OCI-LY1 (cell line): ENCODE measurements at regions not wholly inside any gene's neighbourhood (a gene's known extent, or its start where the extent isn't known, plus 50 kb on each side); places are given as distances from the start of the nearest gene placed in this dataset.
A peak's percentile ranks its signal among the peaks of the same experiment; 100 is the strongest.
"Not testable (repeated sequence)": the region's sequence is repeated elsewhere in the genome, so short reads cannot be mapped to it uniquely, and the experiment has no call there.

Experiments used
- H2AFZ ChIP-seq: fragments of 200-600 bp; sonication (generic), shearing (Covaris generic); 2 replicates; pipeline ENCODE4 v1.6.0; 2014; ENCODE audit warnings: antibody characterized with exemption, mild to moderate bottlenecking, low read length
- H3F3A ChIP-seq: fragments of 200-600 bp; sonication (generic), shearing (Covaris generic); 2 replicates; pipeline ENCODE4 v1.6.0; 2014; ENCODE audit warnings: mild to moderate bottlenecking, antibody characterized with exemption, low read length, moderate library complexity; ENCODE audit not compliant: insufficient read depth
- H3K27ac ChIP-seq: fragments of 200-600 bp; sonication (generic); 2 replicates; pipeline ENCODE4 v1.5.1; 2014; ENCODE audit warnings: low read length, mixed run types, mild to moderate bottlenecking, low read depth; ENCODE audit not compliant: poor library complexity, severe bottlenecking
- H3K27me3 ChIP-seq: fragments of 200-600 bp; sonication (generic); 2 replicates; pipeline ENCODE4 v1.6.0; 2014; ENCODE audit warnings: antibody characterized with exemption, mild to moderate bottlenecking, low read length, moderate library complexity; ENCODE audit not compliant: insufficient read depth
- H3K36me3 ChIP-seq: fragments of 200-600 bp; sonication (generic); 2 replicates; pipeline ENCODE4 v1.6.1; 2014; ENCODE audit warnings: mild to moderate bottlenecking, antibody characterized with exemption, low read length, moderate library complexity, mixed read lengths; ENCODE audit not compliant: insufficient read depth
- H3K4me1 ChIP-seq: fragments of 200-600 bp; sonication (generic); 2 replicates; pipeline ENCODE4 v1.5.1; 2014; ENCODE audit warnings: mild to moderate bottlenecking, low read length, moderate library complexity; ENCODE audit not compliant: insufficient read depth, severe bottlenecking
- H3K4me2 ChIP-seq: fragments of 200-600 bp; sonication (generic), shearing (Covaris generic); 2 replicates; pipeline ENCODE4 v1.6.1; 2014; ENCODE audit warnings: low read length
- H3K4me3 ChIP-seq: fragments of 200-600 bp; sonication (generic); 2 replicates; pipeline ENCODE4 v1.5.1; 2014; ENCODE audit warnings: low read length, low read depth, mild to moderate bottlenecking, mixed read lengths; ENCODE audit not compliant: poor library complexity, severe bottlenecking
- H3K79me2 ChIP-seq: fragments of 200-600 bp; shearing (Covaris generic); 2 replicates; pipeline ENCODE4 v1.6.1; 2016; ENCODE audit warnings: mixed run types, low read length, mixed read lengths; ENCODE audit not compliant: insufficient read depth
- H3K9ac ChIP-seq: fragments of 200-600 bp; sonication (generic), shearing (Covaris generic); 2 replicates; pipeline ENCODE4 v1.6.1; 2014; ENCODE audit warnings: mild to moderate bottlenecking, low read length, mixed read lengths
- H3K9me2 ChIP-seq: fragments of 200-600 bp; sonication (generic), shearing (Covaris generic); 2 replicates; pipeline ENCODE4 v1.6.1; 2014; ENCODE audit warnings: low read depth, mild to moderate bottlenecking, low read length, mixed read lengths
- H3K9me3 ChIP-seq: fragments of 200-600 bp; shearing (Covaris generic); 2 replicates; pipeline ENCODE4 v1.6.1; 2014; ENCODE audit warnings: low read length, mixed read lengths
- H4K20me1 ChIP-seq: fragments of 200-600 bp; sonication (generic), shearing (Covaris generic); 2 replicates; pipeline ENCODE4 v1.6.0; 2016; ENCODE audit warnings: mild to moderate bottlenecking, low read length; ENCODE audit not compliant: insufficient read depth
- EZH2 ChIP-seq: fragments of 200-600 bp; sonication (generic), shearing (Covaris generic); IDR thresholded peaks from 2 replicates; pipeline ENCODE4 v1.8.0; 2017; ENCODE audit warnings: borderline replicate concordance, mixed run types, mild to moderate bottlenecking, antibody characterized with exemption, low read length, moderate library complexity, mixed read lengths
- TF ChIP-seq, protein P1 (sequence below): fragments of 200-600 bp; sonication (generic), shearing (Covaris generic); IDR thresholded peaks from 2 replicates; pipeline ENCODE4 v1.5.1; 2017; ENCODE audit warnings: mild to moderate bottlenecking, antibody characterized with exemption, low read length, moderate library complexity, mixed read lengths

DNA sequence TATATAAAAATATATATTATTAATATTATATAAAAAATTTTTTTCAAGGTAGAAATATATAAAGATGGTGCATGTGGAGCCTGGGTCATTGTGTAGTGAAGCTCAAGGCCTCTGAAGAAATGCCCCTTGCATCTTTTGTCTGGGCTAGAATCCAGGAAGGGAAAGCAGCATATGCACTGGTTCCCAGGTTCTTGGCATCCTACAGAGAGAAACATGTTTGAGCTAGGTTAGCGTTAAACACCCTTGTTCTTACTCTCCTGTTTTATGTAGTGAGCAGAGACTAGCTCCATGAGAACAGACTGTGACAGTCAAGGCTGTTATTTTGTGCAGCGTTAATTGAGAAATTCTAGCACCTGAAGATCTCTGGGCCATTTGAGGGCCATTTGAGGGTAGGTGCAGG, 116.1 kb downstream of the POM121L12 start:
- TF ChIP-seq, protein P1, sequence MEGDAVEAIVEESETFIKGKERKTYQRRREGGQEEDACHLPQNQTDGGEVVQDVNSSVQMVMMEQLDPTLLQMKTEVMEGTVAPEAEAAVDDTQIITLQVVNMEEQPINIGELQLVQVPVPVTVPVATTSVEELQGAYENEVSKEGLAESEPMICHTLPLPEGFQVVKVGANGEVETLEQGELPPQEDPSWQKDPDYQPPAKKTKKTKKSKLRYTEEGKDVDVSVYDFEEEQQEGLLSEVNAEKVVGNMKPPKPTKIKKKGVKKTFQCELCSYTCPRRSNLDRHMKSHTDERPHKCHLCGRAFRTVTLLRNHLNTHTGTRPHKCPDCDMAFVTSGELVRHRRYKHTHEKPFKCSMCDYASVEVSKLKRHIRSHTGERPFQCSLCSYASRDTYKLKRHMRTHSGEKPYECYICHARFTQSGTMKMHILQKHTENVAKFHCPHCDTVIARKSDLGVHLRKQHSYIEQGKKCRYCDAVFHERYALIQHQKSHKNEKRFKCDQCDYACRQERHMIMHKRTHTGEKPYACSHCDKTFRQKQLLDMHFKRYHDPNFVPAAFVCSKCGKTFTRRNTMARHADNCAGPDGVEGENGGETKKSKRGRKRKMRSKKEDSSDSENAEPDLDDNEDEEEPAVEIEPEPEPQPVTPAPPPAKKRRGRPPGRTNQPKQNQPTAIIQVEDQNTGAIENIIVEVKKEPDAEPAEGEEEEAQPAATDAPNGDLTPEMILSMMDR: no peak
- no peak for TF ChIP-seq EZH2
- H3F3A ChIP-seq: no peaks in the 10 kb centered on the region; the same call in 1 of the 2 replicates
- H3K27ac ChIP-seq: no peak overlapping the region
- no peak overlapping the region for H3K9ac ChIP-seq
- H2AFZ ChIP-seq: no peak overlapping the region
- no peaks in the 10 kb centered on the region for H3K27me3 ChIP-seq
- H3K4me3 ChIP-seq: no peak overlapping the region
- no peaks in the 10 kb centered on the region for H4K20me1 ChIP-seq
- H3K9me2 ChIP-seq: no peaks in the 10 kb centered on the region
- H3K9me3 ChIP-seq: no peaks in the 10 kb centered on the region
- H3K4me1 ChIP-seq: peaks cover 4% of the 10 kb centered on the region
- H3K4me2 ChIP-seq: no peak overlapping the region
- H3K79me2 ChIP-seq: no peaks in the 10 kb centered on the region
- no peaks in the 10 kb centered on the region for H3K36me3 ChIP-seq

DNA sequence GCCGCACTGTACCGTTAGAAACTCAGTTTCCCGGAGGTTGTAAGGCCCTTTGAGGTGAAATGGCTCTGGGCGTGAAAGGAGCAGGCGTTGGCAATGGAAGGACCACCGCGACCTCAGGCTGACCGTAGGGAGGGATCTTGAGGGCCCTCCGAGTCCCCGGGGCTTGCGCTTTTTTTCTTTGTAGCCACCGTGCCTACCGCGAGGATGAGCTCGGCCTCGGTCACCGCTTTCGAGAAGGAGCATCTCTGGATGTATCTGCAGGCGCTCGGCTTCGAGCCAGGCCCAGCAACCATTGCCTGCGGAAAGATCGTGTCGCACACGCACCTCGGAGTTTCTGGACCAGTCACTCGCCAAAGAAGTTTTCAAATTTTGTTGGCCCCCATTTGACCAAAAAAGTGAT, 151.8 kb downstream of the POM121L12 start:
- not testable (repeated sequence) for H4K20me1 ChIP-seq, H3K4me1 ChIP-seq, H3K4me2 ChIP-seq, H3K9me3 ChIP-seq, H3K36me3 ChIP-seq, H3K9ac ChIP-seq, H3K79me2 ChIP-seq, H3K4me3 ChIP-seq, H3K9me2 ChIP-seq, H2AFZ ChIP-seq, H3K27ac ChIP-seq, H3K27me3 ChIP-seq, H3F3A ChIP-seq

- no peak for TF ChIP-seq EZH2
- TF ChIP-seq, protein P1: no peak
- no peaks in the 10 kb centered on the region for H3K27me3 ChIP-seq
- no peaks in the 10 kb centered on the region for H3K36me3 ChIP-seq
- no peaks in the 10 kb centered on the region for H3K79me2 ChIP-seq
- no peak overlapping the region for H3K9ac ChIP-seq
- H2AFZ ChIP-seq: peak overlapping the region; percentile 65; the same call in 1 of the 2 replicates
- no peak overlapping the region for H3K4me2 ChIP-seq
- no peak overlapping the region for H3K4me3 ChIP-seq
- H4K20me1 ChIP-seq: no peaks in the 10 kb centered on the region
- H3K9me3 ChIP-seq: no peaks in the 10 kb centered on the region; the same call in 1 of the 2 replicates
- no peaks in the 10 kb centered on the region for H3K9me2 ChIP-seq
- peaks cover 18% of the 10 kb centered on the region for H3K4me1 ChIP-seq
- H3F3A ChIP-seq: no peaks in the 10 kb centered on the region
- H3K27ac ChIP-seq: no peak overlapping the region
Measured at GRCh38 chr7:53191191-53191695, 155.8 kb downstream of the POM121L12 start.

DNA sequence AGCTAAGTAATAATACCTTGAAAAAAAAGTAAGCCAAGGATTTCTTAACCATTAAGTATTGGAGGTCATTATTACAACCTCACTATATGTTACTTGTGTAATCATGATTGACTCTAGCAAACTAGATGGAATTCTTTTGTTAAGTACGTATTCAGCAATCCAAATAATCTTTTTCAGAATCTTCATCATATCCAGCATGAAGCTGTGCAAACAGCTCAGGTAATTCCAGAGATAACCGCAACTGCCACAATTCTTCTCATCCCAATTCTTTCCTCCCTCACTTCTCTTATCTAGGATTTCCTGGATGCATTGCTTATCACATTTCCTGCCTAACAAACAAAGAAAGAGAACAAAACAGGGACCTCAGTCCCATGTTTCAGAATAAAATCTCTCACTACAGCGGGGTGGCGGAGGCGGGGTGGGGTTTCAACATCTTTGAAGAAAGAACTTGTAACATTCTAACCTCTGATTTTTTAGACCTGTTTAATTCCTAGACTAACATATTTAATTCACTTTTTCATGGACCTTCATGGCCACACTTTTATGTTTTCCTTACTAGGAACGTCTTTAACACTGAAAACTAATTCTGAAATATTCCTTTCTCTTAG, 156.5 kb downstream of the POM121L12 start:
- Histone ChIP-seq H3K79me2 (no peaks in the 10 kb centered on the region), H3K27ac (no peak overlapping the region), H3K9me3 (peaks cover 2% of the 10 kb centered on the region; the same call in 1 of the 2 replicates), H3K4me3 (no peak overlapping the region), H4K20me1 (no peaks in the 10 kb centered on the region), H3F3A (no peaks in the 10 kb centered on the region), H3K4me1 (peaks cover 18% of the 10 kb centered on the region), H3K36me3 (no peaks in the 10 kb centered on the region), H3K27me3 (no peaks in the 10 kb centered on the region), H3K9ac (no peak overlapping the region), H2AFZ (no peak overlapping the region), H3K4me2 (no peak overlapping the region), H3K9me2 (no peaks in the 10 kb centered on the region)
- TF ChIP-seq EZH2: no peak
- TF ChIP-seq, protein P1: no peak
